RWPE1 (cell line): ENCODE measurements at regions not wholly inside any gene's neighbourhood (a gene's known extent, or its start where the extent isn't known, plus 50 kb on each side); places are given as distances from the start of the nearest gene placed in this dataset.
"Not testable (repeated sequence)": the region's sequence is repeated elsewhere in the genome, so short reads cannot be mapped to it uniquely, and the experiment has no call there.

Source experiments
- CTCF ChIA-PET: fragments of 350-600 bp; sonication (Branson Sonifier 250); formaldehyde crosslinking; extraction: SDS; loops from one replicate; lab custom pipeline; 2021; lab: Yijun Ruan, JAX
- POLR2A ChIA-PET: fragments of 400-600 bp; formaldehyde crosslinking; extraction: SDS; loops from one replicate; lab custom pipeline; 2020; ENCODE audit warnings: antibody characterized with exemption; ENCODE audit not compliant: low non-redundant PET; lab: Yijun Ruan, JAX
- DNase-seq: peaks from one replicate; pipeline ENCODE4 v3.0.0; 2012; ENCODE audit warnings: low spot score
- H3K27ac ChIP-seq: fragments of 450-650 bp; 2 replicates; pipeline ENCODE4 v1.5.1; 2017
- TF ChIP-seq, protein P1 (sequence below): fragments of 450-650 bp; conservative IDR thresholded peaks from 2 replicates; pipeline ENCODE4 v1.5.1; 2017; ENCODE audit warnings: low read depth, mild to moderate bottlenecking

DNA sequence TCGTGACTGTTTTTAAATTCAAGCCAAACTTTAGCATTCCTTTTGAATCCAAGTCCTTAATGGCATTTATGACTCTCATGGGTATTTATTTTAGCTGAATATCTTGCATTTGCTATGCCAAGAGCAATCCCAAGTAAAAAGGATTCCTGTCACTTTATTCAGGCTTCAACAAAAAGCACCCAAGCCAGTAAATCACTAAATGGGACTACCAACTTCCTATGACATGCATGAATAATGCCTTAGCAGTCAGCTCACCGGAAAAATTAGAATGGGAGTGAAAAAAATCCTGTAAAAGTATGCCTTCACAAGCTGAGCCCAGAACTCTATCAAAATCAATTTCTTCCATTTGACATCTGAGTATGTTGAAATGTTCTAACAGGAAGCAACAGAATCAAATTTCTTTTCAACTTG, 1297.9 kb downstream of the ROBO2 start:
- POLR2A ChIA-PET = no interaction called here
- no peak for DNase-seq
- CTCF ChIA-PET = no interaction called here
- no peak overlapping the region for H3K27ac ChIP-seq
- TF ChIP-seq, protein P1, sequence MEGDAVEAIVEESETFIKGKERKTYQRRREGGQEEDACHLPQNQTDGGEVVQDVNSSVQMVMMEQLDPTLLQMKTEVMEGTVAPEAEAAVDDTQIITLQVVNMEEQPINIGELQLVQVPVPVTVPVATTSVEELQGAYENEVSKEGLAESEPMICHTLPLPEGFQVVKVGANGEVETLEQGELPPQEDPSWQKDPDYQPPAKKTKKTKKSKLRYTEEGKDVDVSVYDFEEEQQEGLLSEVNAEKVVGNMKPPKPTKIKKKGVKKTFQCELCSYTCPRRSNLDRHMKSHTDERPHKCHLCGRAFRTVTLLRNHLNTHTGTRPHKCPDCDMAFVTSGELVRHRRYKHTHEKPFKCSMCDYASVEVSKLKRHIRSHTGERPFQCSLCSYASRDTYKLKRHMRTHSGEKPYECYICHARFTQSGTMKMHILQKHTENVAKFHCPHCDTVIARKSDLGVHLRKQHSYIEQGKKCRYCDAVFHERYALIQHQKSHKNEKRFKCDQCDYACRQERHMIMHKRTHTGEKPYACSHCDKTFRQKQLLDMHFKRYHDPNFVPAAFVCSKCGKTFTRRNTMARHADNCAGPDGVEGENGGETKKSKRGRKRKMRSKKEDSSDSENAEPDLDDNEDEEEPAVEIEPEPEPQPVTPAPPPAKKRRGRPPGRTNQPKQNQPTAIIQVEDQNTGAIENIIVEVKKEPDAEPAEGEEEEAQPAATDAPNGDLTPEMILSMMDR = no peak

- POLR2A ChIA-PET = no interaction called here
- TF ChIP-seq, protein P1 = no peak
These were observed 1298.5 kb downstream of the ROBO2 start for GRCh38 chr3:78338405-78338804.

GRCh38 chr3:78343221-78343620, 1303.3 kb downstream of the ROBO2 start:
- CTCF ChIA-PET = no interaction called here
- POLR2A ChIA-PET = no interaction called here
- DNase-seq = no peak
- TF ChIP-seq, protein P1 = no peak
- H3K27ac ChIP-seq = no peak overlapping the region

More at GRCh38 chr3:78338405-78338804, 1298.5 kb downstream of the ROBO2 start:
- CTCF ChIA-PET = no interaction called here
- H3K27ac ChIP-seq = no peak overlapping the region
- DNase-seq = no peak

- POLR2A ChIA-PET, CTCF ChIA-PET, DNase-seq, H3K27ac ChIP-seq: not testable (repeated sequence)
These were observed 1304.4 kb downstream of the ROBO2 start for GRCh38 chr3:78344267-78344666.

DNA sequence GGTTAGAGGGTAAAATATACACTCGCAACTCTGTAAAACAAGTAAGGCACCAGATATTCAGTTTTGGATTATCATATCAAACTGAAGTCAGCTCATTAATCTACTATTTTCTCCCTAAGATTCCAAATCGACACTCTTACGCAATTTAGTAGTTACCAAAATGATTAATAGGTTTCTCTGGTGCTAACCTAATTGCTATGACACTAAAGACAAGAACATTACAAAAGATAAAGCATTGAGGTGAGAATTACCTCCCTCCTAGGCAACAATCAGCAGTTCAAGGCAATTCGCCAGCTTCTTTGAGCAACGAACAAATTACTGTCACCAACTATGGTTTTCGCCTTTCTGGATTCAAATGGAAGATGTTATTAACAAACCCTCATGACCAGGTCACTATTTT, 1305.0 kb downstream of the ROBO2 start:
- ChIA-PET POLR2A (no interaction called here), CTCF (no interaction called here)
- no peak overlapping the region for H3K27ac ChIP-seq
- DNase-seq = no peak
- TF ChIP-seq, protein P1 = no peak

DNA sequence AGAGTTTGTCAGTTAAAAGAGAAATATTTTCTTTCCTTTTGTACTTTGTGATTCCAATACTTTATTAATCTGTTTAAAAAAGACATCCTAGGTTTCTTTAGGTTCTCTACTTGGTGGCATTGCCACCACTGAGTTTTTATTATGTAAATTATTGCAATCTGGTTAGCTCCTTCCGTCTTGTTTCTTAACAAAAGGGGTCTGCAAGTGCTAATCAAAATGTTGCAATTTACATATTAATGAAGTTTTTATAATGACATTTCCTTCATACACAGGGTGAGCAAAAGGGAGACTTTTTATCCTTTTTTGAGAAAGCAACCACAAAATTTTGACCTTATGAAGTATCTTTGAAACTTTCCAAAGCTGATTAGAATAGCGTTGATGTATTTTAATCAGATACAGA, 1307.3 kb downstream of the ROBO2 start:
- CTCF ChIA-PET = no interaction called here
- DNase-seq = no peak
- no peak overlapping the region for H3K27ac ChIP-seq
- POLR2A ChIA-PET = no interaction called here
- TF ChIP-seq, protein P1 = no peak

GRCh38 chr3:78348664-78349063, 1308.8 kb downstream of the ROBO2 start:
- H3K27ac ChIP-seq = no peak overlapping the region
- ChIA-PET CTCF (no interaction called here), POLR2A (no interaction called here)
- DNase-seq = no peak
- TF ChIP-seq, protein P1 = no peak
